ENCODE measurements at regions not wholly inside any gene's neighbourhood (a gene's known extent, or its start where the extent isn't known, plus 50 kb on each side); places are given as distances from the start of the nearest gene placed in this dataset.

GRCh38 chr4:52200339-52200725, 149.2 kb downstream of the SPATA18 start:
- TF ChIP-seq CTCF (IDR thresholded peaks at IDR 0.05; ENCODE audit: low read length) = no peak
- no peak for TF ChIP-seq EZH2 (optimal IDR thresholded peaks at IDR 0.05; ENCODE audit: low read depth, low read length)
- TF ChIP-seq EZH2phosphoT487 (IDR thresholded peaks at IDR 0.05; ENCODE audit: low read length) = no peak
